K562 (cell line): ENCODE measurements at regions not wholly inside any gene's neighbourhood (a gene's known extent, or its start where the extent isn't known, plus 50 kb on each side); places are given as distances from the start of the nearest gene placed in this dataset.

ENCODE experiments used
- ATAC-seq: fragments of 200-7000 bp; cut with Tn5 transposase; 3 replicates; pipeline ENCODE4 v1.9.1; 2020; ENCODE audit warnings: moderate library complexity
- BruUV-seq: library from RNA; stranded (reverse); fragments of 400-500 nt; replicated peaks from 2 replicates; lab custom pipeline; 2021; lab: Mats Ljungman, UMichigan
- CTCF ChIA-PET: fragments of 300-600 bp; formaldehyde crosslinking; extraction: SDS; loops from one replicate; lab custom pipeline; 2021; ENCODE audit warnings: low intra/inter-chr PET ratio; lab: Yijun Ruan, JAX
- POLR2A ChIA-PET: fragments of 300-600, 350-650 bp; sonication (Branson Sonifier 250); formaldehyde crosslinking; extraction: SDS; loops from one replicate; lab custom pipeline; 2021; ENCODE audit warnings: antibody characterized with exemption, inconsistent platforms; lab: Yijun Ruan, JAX
- DNase-seq, 4 experiments: peaks; one replicate each; pipeline versions ENCODE4 v3.0.0 to v3.0.0-alpha.2; 2011 to 2018; ENCODE audit warnings: low spot score in 3 of 4, mixed read lengths in 3 of 4; ENCODE audit errors: extremely low read depth in 1 of 4
- FAIRE-seq: peaks from 2 replicates; lab custom pipeline; 2011; peaks lifted over from hg19 to GRCh38; lab: Jason Lieb, UNC
- H2AFZ ChIP-seq: 2 replicates; pipeline ENCODE4 v1.6.0; 2011; ENCODE audit warnings: low read depth, low read length, control low read depth, inconsistent platforms
- H3K27ac ChIP-seq: fragments of 200-600 bp; 3 replicates; pipeline ENCODE4 v1.8.0; 2011; ENCODE audit warnings: low read depth, mild to moderate bottlenecking, control low read depth, inconsistent platforms, low read length, moderate library complexity, mixed read lengths; ENCODE audit errors: extremely low read depth
- H3K27me3 ChIP-seq, 2 experiments: fragments of 300-600 bp in 1 of 2; 2 replicates in 1 of 2; 3 replicates in 1 of 2; pipeline versions ENCODE4 v1.6.0 to v1.8.0; 2011; ENCODE audit warnings: inconsistent platforms in 2 of 2, low read length in 2 of 2, mild to moderate bottlenecking in 1 of 2, mixed read lengths in 1 of 2, moderate library complexity in 1 of 2; ENCODE audit not compliant: control insufficient read depth in 2 of 2, insufficient read depth in 2 of 2
- H3K36me3 ChIP-seq: fragments of 300-600 bp; 3 replicates; pipeline ENCODE4 v1.8.0; 2011; ENCODE audit warnings: mild to moderate bottlenecking, low read length, inconsistent platforms; ENCODE audit not compliant: control insufficient read depth, insufficient read depth
- H3K4me1 ChIP-seq, 2 experiments: fragments of 200-600 bp in 1 of 2; replicated peaks in 1 of 2; 2 replicates in 1 of 2; 3 replicates in 1 of 2; pipeline versions ENCODE4 v1.5.1 to v1.8.0; 2011; ENCODE audit warnings: inconsistent platforms in 2 of 2, low read length in 2 of 2, mild to moderate bottlenecking in 1 of 2, mixed read lengths in 1 of 2, moderate library complexity in 1 of 2; ENCODE audit not compliant: control insufficient read depth in 2 of 2, insufficient read depth in 2 of 2
- H3K4me2 ChIP-seq: 2 replicates; pipeline ENCODE4 v1.6.1; 2011; ENCODE audit warnings: low read length, control low read depth, inconsistent platforms, mixed read lengths; ENCODE audit not compliant: insufficient read depth
- H3K4me3 ChIP-seq: fragments of 200-600 bp; sonication (generic), shearing (Covaris generic); 2 replicates; pipeline ENCODE4 v1.5.1; 2016; ENCODE audit warnings: control low read depth, inconsistent platforms
- H3K79me2 ChIP-seq: fragments of 200-600 bp; 3 replicates; pipeline ENCODE4 v1.8.0; 2011; ENCODE audit warnings: low read length, inconsistent platforms; ENCODE audit not compliant: control insufficient read depth, insufficient read depth
- H3K9ac ChIP-seq, 2 experiments: 2 replicates each; pipeline versions ENCODE4 v1.6.0 to v1.6.1; 2011; ENCODE audit warnings: low read depth in 2 of 2, low read length in 2 of 2, control low read depth in 1 of 2, inconsistent platforms in 1 of 2, mild to moderate bottlenecking in 1 of 2, mixed read lengths in 1 of 2; ENCODE audit not compliant: insufficient read depth in 1 of 2
- H3K9me1 ChIP-seq: one replicate; pipeline ENCODE4 v1.6.0; 2011; ENCODE audit warnings: inconsistent platforms, mild to moderate bottlenecking, low read length, moderate library complexity; ENCODE audit not compliant: control insufficient read depth, insufficient read depth
- H3K9me3 ChIP-seq: replicated peaks from 2 replicates; pipeline ENCODE4 v1.5.1; 2011; ENCODE audit warnings: low read depth, low read length, inconsistent platforms; ENCODE audit not compliant: control insufficient read depth, insufficient read depth
- H4K20me1 ChIP-seq: replicated peaks from 2 replicates; pipeline ENCODE4 v1.6.1; 2011; ENCODE audit warnings: low read length, inconsistent platforms, mixed read lengths; ENCODE audit not compliant: control insufficient read depth, insufficient read depth
- CCAR2 ChIP-seq: fragments of 200-400 bp; formaldehyde crosslinking; IDR thresholded peaks from 2 replicates; pipeline ENCODE4 v1.6.1; 2017; ENCODE audit warnings: mild to moderate bottlenecking, low read depth, low read length
- ELF1 ChIP-seq: fragments of 200-800 bp; sonication (Bioruptor generic); IDR thresholded peaks from 2 replicates; pipeline ENCODE4 v1.6.1; 2016; ENCODE audit warnings: missing genetic modification characterization, missing compliant biosample characterization
- FOXK2 ChIP-seq, 2 experiments: fragments of 450-650 bp; IDR thresholded peaks in 1 of 2; conservative IDR thresholded peaks in 1 of 2; 2 replicates each; pipeline ENCODE4 v1.6.1; 2016; ENCODE audit warnings: low read depth in 2 of 2, mild to moderate bottlenecking in 1 of 2
- MAFF ChIP-seq: IDR thresholded peaks from 2 replicates; pipeline ENCODE4 v1.6.1; 2012; ENCODE audit warnings: low read length, improper control_type of control experiment
- MITF ChIP-seq: IDR thresholded peaks from 2 replicates; pipeline ENCODE4 v1.6.1; 2014; ENCODE audit warnings: antibody characterized with exemption
- POLR2AphosphoS5 ChIP-seq: IDR thresholded peaks from 2 replicates; pipeline ENCODE4 v1.6.1; 2011; ENCODE audit warnings: mild to moderate bottlenecking, low read depth, low read length, moderate library complexity; ENCODE audit not compliant: control insufficient read depth, insufficient read depth
- RREB1 ChIP-seq: fragments of 250-450 bp; sonication (Bioruptor Pico); IDR thresholded peaks from 2 replicates; pipeline ENCODE4 v1.4.0; 2020
- ZBTB17 ChIP-seq: fragments of 450-650 bp; formaldehyde crosslinking; IDR thresholded peaks from 2 replicates; pipeline ENCODE4 v1.4.0; 2020; ENCODE audit warnings: mild to moderate bottlenecking
- ZBTB8A ChIP-seq: fragments of 450-650 bp; IDR thresholded peaks from 2 replicates; pipeline ENCODE4 v1.6.1; 2018; ENCODE audit warnings: mild to moderate bottlenecking, moderate library complexity; ENCODE audit not compliant: partially characterized antibody
- WGBS: fragments of 100-300 bp; shearing (Covaris generic); methylation state at CpG from one replicate; pipeline ENCODE4 v1.1.6; 2016; ENCODE audit warnings: low coverage, mixed read lengths; ENCODE audit not compliant: insufficient coverage; ENCODE audit errors: missing lambda C conversion rate; 5-methylcytosine and 5-hydroxymethylcytosine counted together
- in situ Hi-C: fragments of 300-500 bp; cut with MboI; formaldehyde crosslinking; loops from 4 replicates; pipeline ENCODE4 v1.15.0; 2018; ENCODE audit warnings: inconsistent platforms, mixed read lengths
- intact Hi-C: fragments of 100-400 bp; cut with micrococcal nuclease; formaldehyde crosslinking; loops from 2 replicates; pipeline ENCODE4 v1.14.2; 2022

GRCh38 chr3:145628211-145628610 is 532.8 kb downstream of the PLOD2 start (continued):
- TF ChIP-seq POLR2AphosphoS5: no peak
- TF ChIP-seq, all 486 proteins: peak for 0

- Histone ChIP-seq H3K79me2 (no peaks in the 10 kb centered on the region), H3K27ac (no peak overlapping the region), H3K9me1 (no peaks in the 10 kb centered on the region), H3K27me3 (no peaks in the 10 kb centered on the region), H3K4me2 (no peak overlapping the region), H4K20me1 (no peaks in the 10 kb centered on the region), H2AFZ (no peak overlapping the region), H3K9me3 (no peaks in the 10 kb centered on the region), H3K4me3 (no peak overlapping the region), H3K9ac (no peak overlapping the region), H3K4me1 (no peaks in the 10 kb centered on the region), H3K36me3 (no peaks in the 10 kb centered on the region)
- in situ Hi-C loops (no loop called here), intact Hi-C loops (no loop called here)
- CTCF ChIA-PET: no interaction called here
- DNase-seq: no peak
- no peak for ATAC-seq
- no peak for TF ChIP-seq FOXK2 (conservative IDR thresholded peaks at IDR 0.05 in 1 of 2, IDR thresholded peaks at IDR 0.05 in 1 of 2; ENCODE audit: low read depth in 2 of 2)
- no peak for TF ChIP-seq MITF
- no peak for TF ChIP-seq ZBTB17
- no peak for TF ChIP-seq RREB1 (CRISPR knock-in tag)
- TF ChIP-seq ELF1 (tag): no peak
- no peak for TF ChIP-seq ZBTB8A
- 0 out of 2 replicates have a peak, but pooled peaks have one; percentile 7 for TF ChIP-seq MAFF
- no peak for TF ChIP-seq CCAR2
- WGBS: 0% methylated on average over 1 of the region's 1 CpG
- no TSS peak for BruUV-seq
- FAIRE-seq: no peak
- POLR2A ChIA-PET: no interaction called here
Measured at GRCh38 chr3:145637105-145637504, 523.9 kb downstream of the PLOD2 start.
